ENCODE measurements at regions not wholly inside any gene's neighbourhood (a gene's known extent, or its start where the extent isn't known, plus 50 kb on each side); places are given as distances from the start of the nearest gene placed in this dataset.
"Not testable (repeated sequence)": the region's sequence is repeated elsewhere in the genome, so short reads cannot be mapped to it uniquely, and the experiment has no call there.

GRCh38 chr9:81321551-81321950 lies 367.8 kb downstream of the TLE1 start:
- DNase-seq = no peak

GRCh38 chr9:81320909-81321482 lies 368.4 kb downstream of the TLE1 start:
- DNase-seq = no peak

- no peak for DNase-seq
Measured at GRCh38 chr9:81318571-81318970, 370.8 kb downstream of the TLE1 start.

- no peak for DNase-seq
Measured at GRCh38 chr9:81317939-81318338, 371.4 kb downstream of the TLE1 start.

GRCh38 chr9:81317223-81317622 lies 372.1 kb downstream of the TLE1 start:
- DNase-seq = no peak

GRCh38 chr9:81314490-81314889 lies 374.9 kb downstream of the TLE1 start:
- no peak for DNase-seq

- DNase-seq = no peak
Measured at GRCh38 chr9:81313877-81314276, 375.5 kb downstream of the TLE1 start.

- DNase-seq = no peak
Measured at GRCh38 chr9:81312346-81312745, 377.0 kb downstream of the TLE1 start.

GRCh38 chr9:81308404-81308803 lies 380.9 kb downstream of the TLE1 start:
- no peak for DNase-seq

GRCh38 chr9:81307791-81308190 lies 381.6 kb downstream of the TLE1 start:
- DNase-seq = not testable (repeated sequence)

GRCh38 chr9:81305561-81306182 lies 383.7 kb downstream of the TLE1 start:
- no peak for DNase-seq

- DNase-seq = no peak
Measured at GRCh38 chr9:81303658-81304057, 385.7 kb downstream of the TLE1 start.

GRCh38 chr9:81293651-81294050 lies 395.7 kb downstream of the TLE1 start:
- no peak for DNase-seq

GRCh38 chr9:81292056-81292805 lies 397.1 kb downstream of the TLE1 start:
- no peak for DNase-seq

- DNase-seq = no peak
Measured at GRCh38 chr9:81289622-81290021, 399.7 kb downstream of the TLE1 start.

- DNase-seq = no peak
Measured at GRCh38 chr9:81268048-81268447, 421.3 kb downstream of the TLE1 start.

GRCh38 chr9:81266674-81267073 lies 422.7 kb downstream of the TLE1 start:
- DNase-seq = no peak

- DNase-seq = no peak
Measured at GRCh38 chr9:81266086-81266485, 423.3 kb downstream of the TLE1 start.

- DNase-seq = no peak
Measured at GRCh38 chr9:81264516-81264915, 424.8 kb downstream of the TLE1 start.

GRCh38 chr9:81259896-81260295 lies 429.5 kb downstream of the TLE1 start:
- no peak for DNase-seq

- DNase-seq = no peak
Measured at GRCh38 chr9:81256368-81256767, 433.0 kb downstream of the TLE1 start.

GRCh38 chr9:81250606-81251005 lies 438.7 kb downstream of the TLE1 start:
- no peak for DNase-seq

- no peak for DNase-seq
Measured at GRCh38 chr9:81250041-81250440, 439.3 kb downstream of the TLE1 start.

GRCh38 chr9:81245254-81245956 lies 443.9 kb downstream of the TLE1 start:
- DNase-seq = no peak

Measured in right forelimb (tissue), 1 donor.